Lung (tissue), 11 donors: ENCODE measurements at regions not wholly inside any gene's neighbourhood (a gene's known extent, or its start where the extent isn't known, plus 50 kb on each side); places are given as distances from the start of the nearest gene placed in this dataset.
A peak's percentile ranks its signal among the peaks of the same experiment; 100 is the strongest.

ENCODE experiments used
- ATAC-seq: fragments of 200-7000 bp; cut with Tn5 transposase; one replicate; pipeline ENCODE4 v1.9.1; 2020; ENCODE audit warnings: moderate number of reproducible peaks; ENCODE audit not compliant: insufficient read depth, low FRiP score
- DNase-seq, 3 donors: peaks; one replicate each; pipeline ENCODE4 v3.0.0-alpha.2; 2013 to 2017
- H3K27ac ChIP-seq, 2 donors: one replicate each; pipeline ENCODE4 v1.5.1; 2013; ENCODE audit warnings: mild to moderate bottlenecking in 2 of 2, moderate library complexity in 2 of 2, control low read depth in 1 of 2, inconsistent platforms in 1 of 2, low read depth in 1 of 2, low read length in 1 of 2
- H3K27me3 ChIP-seq, 3 donors: one replicate each; pipeline ENCODE4 v1.5.1; 2013; ENCODE audit warnings: low read length in 2 of 3; ENCODE audit not compliant: control insufficient read depth in 3 of 3, insufficient read depth in 3 of 3
- H3K36me3 ChIP-seq, 4 donors: one replicate each; pipeline ENCODE4 v1.5.1; 2013; ENCODE audit warnings: low read length in 4 of 4, mild to moderate bottlenecking in 1 of 4, moderate library complexity in 1 of 4; ENCODE audit not compliant: control insufficient read depth in 4 of 4, insufficient read depth in 4 of 4
- H3K4me1 ChIP-seq, 5 donors: one replicate each; pipeline ENCODE4 v1.5.1; 2013; ENCODE audit warnings: low read length in 5 of 5, mild to moderate bottlenecking in 2 of 5, moderate library complexity in 1 of 5; ENCODE audit not compliant: control insufficient read depth in 5 of 5, insufficient read depth in 5 of 5
- H3K4me3 ChIP-seq: one replicate; pipeline ENCODE4 v1.5.1; 2013; ENCODE audit warnings: mild to moderate bottlenecking, control low read depth, moderate library complexity
- H3K9ac ChIP-seq, 2 donors: one replicate each; pipeline ENCODE4 v1.5.1; 2013; ENCODE audit warnings: low read length in 2 of 2, control low read depth in 1 of 2; ENCODE audit not compliant: insufficient read depth in 1 of 2
- H3K9me3 ChIP-seq, 4 donors: one replicate each; pipeline ENCODE4 v1.5.1; 2013; ENCODE audit warnings: low read length in 3 of 4, mild to moderate bottlenecking in 1 of 4, moderate library complexity in 1 of 4; ENCODE audit not compliant: control insufficient read depth in 4 of 4, insufficient read depth in 3 of 4
- CTCF ChIP-seq: IDR thresholded peaks from 2 replicates; pipeline ENCODE4 v1.5.1; 2012; ENCODE audit warnings: mild to moderate bottlenecking; ENCODE audit errors: control extremely low read depth, extremely low read depth
- WGBS, 2 donors: extraction: QIAGEN DNeasy Blood & Tissue Kit; methylation state at CpG; one replicate each; pipeline ENCODE4 v1.1.7; 2013; 5-methylcytosine and 5-hydroxymethylcytosine counted together
- donor health status: control.
- donor health status: control.
- donor health status: Bipolar disorder and iron deficiency.
- donor health status: healthy.
- donor health status: DM: yes; HTN: yes; CAD: no.

GRCh38 chr2:205882806-205883425 is 200.6 kb downstream of the NRP2 start:
- Histone ChIP-seq H3K27me3 (no peaks in the 10 kb centered on the region), H3K27ac (no peak overlapping the region), H3K4me1 (peaks cover 0 to 8% (median 3%) of the 10 kb centered on the region in 5 donors), H3K4me3 (no peak overlapping the region), H3K9ac (no peak overlapping the region), H3K36me3 (no peaks in the 10 kb centered on the region), H3K9me3 (peaks cover 0 to under 1% (median 0%) of the 10 kb centered on the region in 4 donors)
- no peak for TF ChIP-seq CTCF
- WGBS, 2 donors = 54 to 78% methylated on average over 6 of the region's 6 CpGs
- peak in 1 of 3 donors; percentile 56 for DNase-seq
- ATAC-seq = no peak

GRCh38 chr2:205880048-205880447 is 197.7 kb downstream of the NRP2 start:
- no peak for TF ChIP-seq CTCF
- no peak for ATAC-seq
- Histone ChIP-seq H3K9me3 (peaks cover 0 to 2% (median 0%) of the 10 kb centered on the region in 4 donors), H3K4me3 (no peak overlapping the region), H3K4me1 (peaks cover 0 to 8% (median 2%) of the 10 kb centered on the region in 5 donors), H3K9ac (no peak overlapping the region), H3K27ac (no peak overlapping the region), H3K36me3 (no peaks in the 10 kb centered on the region), H3K27me3 (no peaks in the 10 kb centered on the region)
- DNase-seq = no peak
- 94 to 98% methylated on average over 4 of the region's 4 CpGs for WGBS, 2 donors

- WGBS, 2 donors = 88 to 93% methylated on average over 22 of the region's 22 CpGs
- no peak overlapping the region for H3K9ac ChIP-seq
- H3K4me1 ChIP-seq = peaks cover 0 to 8% (median 2%) of the 10 kb centered on the region in 5 donors
- no peak overlapping the region for H3K27ac ChIP-seq
- peak in 1 of 3 donors; percentile 38 for DNase-seq
- H3K27me3 ChIP-seq = no peaks in the 10 kb centered on the region
- no peak for ATAC-seq
- H3K36me3 ChIP-seq = no peaks in the 10 kb centered on the region
- H3K4me3 ChIP-seq = no peak overlapping the region
- no peak for TF ChIP-seq CTCF
- H3K9me3 ChIP-seq = peaks cover 0 to 2% (median 0%) of the 10 kb centered on the region in 4 donors
Observed at GRCh38 chr2:205878999-205879762, 196.9 kb downstream of the NRP2 start.
